NCI-H2196 treated with DMSO at 0.1 percent for 48 hours (cell line): ENCODE measurements at regions not wholly inside any gene's neighbourhood (a gene's known extent, or its start where the extent isn't known, plus 50 kb on each side); places are given as distances from the start of the nearest gene placed in this dataset.
"Not testable (repeated sequence)": the region's sequence is repeated elsewhere in the genome, so short reads cannot be mapped to it uniquely, and the experiment has no call there.

Experiments
- DNase-seq: peaks from one replicate; lab custom pipeline; 2025; ENCODE audit not compliant: unreplicated experiment; lab: John Stamatoyannopoulos, UW

DNA sequence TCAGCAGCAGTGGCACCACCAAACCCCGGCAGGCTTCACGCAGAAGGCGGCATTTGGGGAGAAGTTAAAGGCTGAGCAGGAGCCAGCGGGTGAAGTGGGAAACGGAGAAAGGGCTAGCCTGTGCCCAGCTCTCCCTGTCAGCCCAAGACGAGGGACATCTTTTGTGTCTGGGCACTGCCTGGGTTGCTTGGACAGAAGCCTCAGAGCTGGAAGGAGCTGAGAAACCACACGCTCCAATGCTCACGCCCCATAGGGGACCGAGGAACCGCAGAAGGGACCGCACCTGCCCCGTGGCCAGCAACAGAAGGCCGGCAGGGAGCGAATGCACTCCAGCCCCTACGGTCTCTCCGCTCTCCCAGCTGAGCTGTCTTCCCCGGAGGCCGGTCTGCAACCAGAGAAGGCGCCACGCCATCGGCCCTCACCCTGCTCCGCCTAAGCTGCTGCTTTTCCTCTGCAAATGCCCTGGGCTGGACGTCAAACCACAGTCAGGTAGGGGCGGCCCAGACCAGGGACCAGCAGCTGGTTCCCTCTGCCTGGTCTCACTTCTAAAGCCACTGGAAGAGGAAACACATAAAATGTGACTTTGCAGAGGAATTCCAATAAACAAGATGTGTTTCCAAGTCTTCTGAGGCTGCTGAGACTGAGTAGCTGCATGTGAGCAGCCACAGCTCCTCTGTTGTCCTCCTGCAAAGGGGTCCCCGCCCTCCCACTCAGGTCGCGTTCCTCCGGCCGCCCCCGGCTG lies 182.4 kb upstream of the ZNF469 start:
- DNase-seq: not testable (repeated sequence)

DNA sequence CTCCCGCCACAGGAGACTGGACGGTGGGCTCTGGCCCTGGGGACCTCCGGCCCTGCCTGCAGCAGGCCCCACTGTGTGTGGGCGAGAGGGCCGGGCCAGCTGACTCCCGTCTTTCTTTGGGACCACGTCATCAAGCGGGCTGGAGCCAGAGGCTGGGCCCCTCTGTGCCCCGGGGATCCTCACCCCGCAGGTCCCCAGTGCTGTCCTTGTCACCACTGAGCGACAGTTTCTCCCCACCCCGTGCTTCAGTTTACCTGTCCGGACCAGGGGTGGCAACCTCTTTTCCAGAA lies 181.9 kb upstream of the ZNF469 start:
- no peak for DNase-seq

DNA sequence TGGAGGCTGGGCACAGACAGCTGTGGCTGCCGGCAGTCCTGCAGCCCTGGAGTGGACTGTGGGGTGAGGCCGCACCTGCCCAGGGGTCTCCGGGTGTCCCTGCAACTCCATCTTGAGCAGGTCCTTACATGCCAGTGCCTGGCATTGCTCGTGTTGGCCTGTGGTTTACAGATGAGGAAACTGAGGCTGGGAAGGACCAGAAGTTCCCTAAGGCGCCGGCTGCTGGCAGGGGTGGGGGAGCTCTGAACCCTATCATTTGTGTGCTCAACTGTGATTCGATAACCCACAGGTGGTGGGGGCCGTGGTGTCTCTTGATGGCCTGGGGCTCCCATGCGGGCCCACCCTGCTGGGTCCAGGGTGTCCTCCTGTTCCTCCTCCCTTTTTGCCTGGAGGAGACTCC lies 181.1 kb upstream of the ZNF469 start:
- not testable (repeated sequence) for DNase-seq

DNA sequence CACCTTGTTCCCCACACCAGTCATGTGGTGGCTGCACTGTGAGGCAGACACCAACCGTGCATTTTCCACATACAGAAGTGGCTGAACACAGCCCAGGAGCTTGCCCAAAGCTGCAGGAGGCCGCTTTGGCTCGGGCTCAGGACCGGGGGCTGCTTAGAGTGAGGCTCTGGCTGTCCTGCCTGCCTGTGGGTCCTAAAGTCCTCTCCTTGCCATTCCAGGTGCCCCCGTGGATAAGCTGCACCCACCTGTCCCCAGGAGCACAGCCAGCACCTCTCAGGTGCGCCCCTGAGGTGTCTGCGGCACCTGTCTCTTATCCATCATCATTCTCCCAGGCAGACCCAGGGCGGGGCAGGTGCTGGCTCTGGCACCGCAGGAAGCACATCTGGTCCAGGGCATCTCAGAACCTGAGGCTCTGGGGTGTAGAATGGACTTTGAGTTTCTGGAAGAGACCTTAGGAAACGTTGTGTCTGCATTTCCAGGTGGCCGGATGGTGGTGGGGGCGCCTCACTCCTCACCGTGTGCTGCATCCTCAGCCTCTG lies 180.5 kb upstream of the ZNF469 start:
- no peak for DNase-seq

DNA sequence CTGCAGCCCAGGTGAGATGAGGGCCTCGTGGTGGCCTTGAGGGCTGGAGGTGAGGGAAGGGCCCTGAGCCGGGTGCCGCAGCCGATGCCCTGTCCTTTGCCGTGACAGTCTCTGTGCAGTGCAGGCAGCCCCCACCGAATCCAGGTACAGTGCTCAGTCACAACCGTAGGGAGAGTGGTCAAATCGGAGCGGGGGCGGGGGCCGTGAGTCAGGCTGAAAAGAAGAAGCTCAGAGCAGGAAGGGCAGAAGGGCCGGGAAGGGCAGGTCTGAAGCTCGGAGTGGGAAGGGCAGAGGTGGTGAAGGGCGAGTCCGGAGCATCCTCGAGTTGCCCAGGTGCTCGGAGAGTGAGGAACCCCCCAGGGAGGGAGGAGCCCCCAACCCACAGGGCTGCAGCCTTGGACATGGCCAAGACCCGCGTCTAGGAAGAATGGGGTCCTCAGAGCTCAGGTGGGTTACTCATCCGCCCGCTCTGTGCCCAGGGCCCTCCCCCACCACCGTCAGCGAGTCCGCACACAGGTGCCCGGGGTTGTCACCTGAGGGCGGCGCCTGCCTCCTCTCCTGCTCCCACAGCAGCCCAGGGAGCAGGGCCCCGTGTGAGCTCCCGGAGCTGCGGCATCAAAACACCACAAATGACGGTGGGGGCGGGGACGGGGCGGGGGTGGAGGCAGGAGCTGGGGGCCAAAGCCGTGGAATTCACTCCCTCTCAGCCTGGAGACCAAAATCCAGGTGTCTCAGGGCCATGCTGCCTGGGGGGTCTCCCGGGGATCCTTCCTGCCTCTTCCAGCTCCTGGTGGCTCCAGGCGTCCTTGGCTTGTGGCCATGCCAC lies 179.7 kb upstream of the ZNF469 start:
- DNase-seq: not testable (repeated sequence)

DNA sequence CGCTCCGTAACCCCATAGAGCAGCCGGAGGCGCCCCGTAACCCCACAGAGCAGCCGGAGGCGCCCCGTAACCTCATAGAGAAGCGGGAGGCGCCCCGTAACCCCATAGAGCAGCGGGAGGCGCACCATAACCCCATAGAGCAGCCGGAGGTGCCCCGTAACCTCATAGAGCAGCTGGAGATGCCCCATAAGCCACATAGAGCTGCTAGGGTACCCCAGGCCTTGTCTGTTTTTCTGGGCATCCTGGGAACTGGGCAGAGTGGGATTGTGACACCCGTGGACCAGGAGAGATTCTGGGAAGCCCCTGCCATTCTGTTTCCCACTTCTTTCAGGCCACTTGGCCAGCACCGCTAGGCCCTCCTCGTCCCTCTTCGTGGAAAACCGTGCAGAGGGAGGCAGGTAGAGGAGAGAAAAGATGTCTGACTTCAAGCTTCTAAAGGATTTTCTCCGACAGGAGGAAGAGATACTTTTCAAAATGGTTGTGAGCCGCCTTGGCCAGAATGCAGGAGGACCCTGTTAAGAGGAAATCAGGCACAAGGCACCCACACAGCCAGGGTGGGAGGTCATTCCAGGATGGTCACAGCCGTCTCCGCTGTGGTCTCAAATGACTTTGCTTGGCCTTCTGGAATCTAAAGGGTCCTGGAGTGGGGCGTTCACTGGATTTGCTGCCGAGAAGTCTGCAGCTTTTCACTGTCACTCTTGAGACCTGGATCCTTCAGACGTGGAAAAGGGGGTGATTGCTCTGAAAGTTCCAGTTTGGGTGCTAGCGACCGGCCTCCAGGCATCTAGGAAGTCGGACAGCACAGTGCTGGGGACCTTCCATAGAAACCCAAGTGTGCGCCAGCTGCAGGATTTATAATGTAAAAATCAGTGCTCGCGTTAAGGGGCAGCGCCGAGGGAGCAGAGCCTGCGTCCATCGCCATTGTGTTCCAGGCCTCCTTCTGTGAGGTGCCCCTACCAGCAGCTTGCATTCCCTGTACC lies 178.3 kb upstream of the ZNF469 start:
- not testable (repeated sequence) for DNase-seq

DNA sequence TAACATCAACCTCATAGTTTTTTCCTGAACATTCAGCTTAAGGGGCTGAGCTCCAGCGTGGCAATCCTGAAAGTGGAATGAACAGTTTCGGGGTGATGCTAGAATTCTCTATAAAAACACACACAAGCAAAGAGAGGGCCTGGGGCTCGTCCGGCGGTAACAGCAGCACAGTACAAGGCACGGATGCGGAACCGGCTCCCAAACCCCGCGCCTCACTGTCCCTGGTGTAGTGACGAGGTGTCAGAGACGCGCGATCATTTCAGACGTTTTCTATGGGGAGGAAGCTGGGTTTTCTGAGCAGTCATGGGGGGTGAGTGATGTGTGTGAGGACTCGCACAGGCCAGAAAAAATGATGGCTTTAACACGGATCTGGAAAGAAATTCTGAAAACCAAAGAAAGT lies 177.3 kb upstream of the ZNF469 start:
- DNase-seq: not testable (repeated sequence)

DNA sequence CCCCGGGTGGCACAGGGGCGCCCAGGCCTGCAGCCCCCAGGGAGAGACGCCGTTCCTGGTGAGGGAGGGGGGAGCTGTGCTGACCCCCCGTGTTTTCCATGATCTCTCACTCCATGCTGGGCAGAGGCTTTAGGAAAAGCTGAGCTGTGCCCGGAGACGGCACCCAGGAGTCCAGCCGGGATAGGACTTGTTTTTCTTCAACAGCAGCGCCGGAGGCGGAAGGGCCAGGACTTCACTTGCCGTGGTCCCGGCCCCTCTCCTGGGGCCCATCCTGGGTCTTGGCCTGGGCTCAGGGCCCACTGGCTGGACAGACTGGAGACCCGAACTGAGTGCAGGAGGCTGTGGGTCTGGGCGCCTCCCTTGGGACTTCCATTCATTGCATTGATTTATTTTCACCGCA lies 176.8 kb upstream of the ZNF469 start:
- not testable (repeated sequence) for DNase-seq

DNA sequence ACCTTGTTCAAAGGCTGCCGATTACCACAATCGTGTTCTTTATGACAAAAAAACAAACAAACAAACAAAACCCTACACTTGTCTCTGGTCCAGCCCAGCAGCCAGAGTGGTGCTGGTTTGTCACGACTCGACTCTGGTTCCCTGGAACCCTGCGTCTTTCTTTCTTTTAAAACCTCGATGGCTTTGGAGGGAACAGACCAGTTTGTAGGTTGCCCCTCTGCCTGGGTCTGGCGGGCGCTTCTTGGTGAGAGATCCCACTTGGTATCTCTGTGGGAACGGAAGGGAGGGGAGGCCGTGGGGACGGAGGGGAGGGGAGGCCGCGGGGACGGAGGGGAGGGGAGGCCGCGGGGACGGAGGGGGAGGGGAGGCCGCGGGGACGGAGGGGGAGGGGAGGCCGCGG lies 176.2 kb upstream of the ZNF469 start:
- not testable (repeated sequence) for DNase-seq

DNA sequence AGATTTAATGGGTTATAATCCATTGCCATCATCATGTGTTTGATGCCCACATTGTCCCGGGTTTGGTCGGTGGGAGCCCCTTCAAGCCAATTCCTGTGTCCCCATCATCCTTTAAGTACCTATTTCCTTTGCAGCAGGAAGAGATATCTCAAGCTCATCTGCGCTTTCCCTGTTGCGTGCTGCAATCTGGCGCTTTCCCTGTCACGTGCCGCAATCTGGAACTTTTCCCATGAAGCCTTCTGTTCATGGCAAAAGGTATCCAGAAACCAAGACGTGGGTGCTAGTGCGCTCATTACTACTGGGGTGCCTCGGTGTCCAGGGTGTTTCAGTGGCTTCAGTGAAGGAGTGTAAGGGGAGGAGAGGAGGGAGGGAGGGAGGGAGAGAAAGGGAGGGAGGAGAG lies 174.6 kb upstream of the ZNF469 start:
- no peak for DNase-seq

DNA sequence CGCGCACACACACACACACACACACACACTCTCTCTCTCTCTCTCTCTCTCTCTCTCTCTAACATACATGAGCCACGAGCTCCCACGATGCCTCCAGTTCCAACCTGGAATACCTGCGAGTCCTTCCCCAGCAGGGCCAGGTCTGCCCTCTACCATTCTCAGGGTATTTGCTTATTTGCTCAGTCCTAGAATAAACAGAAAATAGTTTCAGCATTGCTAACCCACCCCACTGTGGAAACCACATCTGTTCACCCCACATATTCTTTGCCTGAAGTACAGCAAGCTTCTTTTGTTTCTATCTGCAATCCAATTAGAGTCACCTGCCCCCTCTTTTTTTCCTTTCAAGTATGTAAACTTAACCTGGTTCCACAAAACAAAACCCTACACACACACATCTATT lies 174.0 kb upstream of the ZNF469 start:
- not testable (repeated sequence) for DNase-seq

DNA sequence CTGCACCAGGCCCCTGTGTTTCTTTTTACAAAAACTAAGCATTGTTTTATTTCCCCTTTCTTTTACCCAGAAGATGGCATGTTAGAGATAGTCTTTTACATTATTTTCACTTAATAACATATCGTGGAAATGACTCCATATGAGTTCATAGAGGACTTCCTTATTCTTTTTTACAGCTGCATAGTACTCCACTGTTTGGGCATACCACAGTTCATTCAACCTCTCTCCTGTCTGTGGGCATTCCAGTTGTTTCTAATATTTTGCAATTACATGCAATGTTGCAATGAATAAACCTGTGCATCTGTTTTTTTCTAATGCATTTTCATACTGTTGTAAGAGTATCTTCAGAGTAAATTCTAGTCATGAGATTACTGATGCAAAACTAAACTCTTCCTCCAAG lies 173.2 kb upstream of the ZNF469 start:
- DNase-seq: not testable (repeated sequence)

DNA sequence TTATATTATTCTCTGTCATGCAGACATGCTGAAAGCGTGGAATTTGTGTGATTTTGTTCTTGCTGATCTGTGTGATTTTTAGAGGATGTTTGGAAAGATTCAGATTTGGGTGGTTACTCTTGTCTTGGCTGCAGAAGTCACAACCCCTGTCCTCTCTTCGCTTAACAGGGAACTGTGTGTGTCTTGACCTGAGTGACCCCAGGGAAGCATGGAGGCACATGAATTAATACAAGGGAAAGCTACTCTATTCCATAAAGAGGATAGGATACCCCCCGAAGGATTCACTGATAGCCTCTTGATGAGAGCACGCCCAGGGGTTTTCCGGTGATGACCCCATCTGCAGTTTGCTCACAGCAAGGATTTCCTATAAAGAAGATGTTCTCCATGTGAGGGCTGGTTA lies 168.8 kb upstream of the ZNF469 start:
- not testable (repeated sequence) for DNase-seq

DNA sequence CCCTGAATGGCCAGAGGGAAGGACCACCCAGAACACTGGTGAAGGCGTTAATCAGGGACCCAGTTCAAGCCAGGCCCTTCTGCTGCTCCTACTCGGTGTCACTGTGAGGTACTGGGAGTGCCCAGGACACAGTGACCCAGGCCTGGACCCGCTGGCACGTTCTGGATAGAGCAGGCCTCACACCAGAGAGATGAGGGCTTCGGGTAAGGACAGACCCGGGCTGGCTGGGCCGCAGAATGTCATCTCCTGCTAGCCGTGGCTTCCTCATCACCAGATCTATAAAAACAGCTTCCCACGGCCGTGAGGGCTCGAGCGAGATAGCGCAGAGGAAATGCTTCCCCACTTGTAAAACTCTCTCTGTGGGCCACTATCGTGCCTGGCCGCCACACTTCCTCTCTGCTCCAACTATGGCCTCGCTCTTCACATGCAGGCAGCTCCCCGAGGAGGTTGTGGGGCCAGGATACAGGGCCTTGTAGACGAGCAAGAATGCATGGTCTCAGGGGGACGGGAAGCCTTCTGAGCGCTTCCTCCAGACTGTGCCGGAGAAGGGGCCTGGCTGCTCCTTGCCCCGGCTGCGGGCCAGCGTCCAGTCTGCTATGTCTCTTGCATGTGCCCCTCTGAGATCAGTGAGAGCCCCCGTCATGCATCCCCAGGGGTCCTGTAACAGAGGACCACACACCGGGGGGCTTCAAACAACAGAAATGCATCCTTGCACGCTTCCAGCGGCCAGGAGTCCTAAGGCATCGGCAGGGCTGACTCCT lies 161.6 kb upstream of the ZNF469 start:
- not testable (repeated sequence) for DNase-seq

DNA sequence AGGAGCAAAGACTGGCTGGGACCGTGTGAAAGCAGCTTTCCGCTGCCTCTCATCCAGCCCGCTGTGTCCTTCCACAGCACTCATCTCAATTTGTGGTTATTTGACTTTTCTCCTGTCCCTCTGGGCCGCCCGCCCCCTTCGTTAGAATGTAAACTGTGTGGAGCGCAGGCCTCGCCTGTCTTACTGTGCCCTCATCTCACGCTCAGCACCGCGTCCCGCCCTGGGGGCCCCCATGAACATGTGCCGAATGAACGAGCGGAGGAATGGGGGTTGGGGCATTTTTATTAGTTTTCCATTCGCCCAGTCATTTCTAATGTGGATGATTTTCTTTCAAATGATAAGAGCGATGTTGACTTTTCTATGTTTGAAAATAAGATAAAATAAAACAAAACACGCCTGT lies 159.1 kb upstream of the ZNF469 start:
- not testable (repeated sequence) for DNase-seq

DNA sequence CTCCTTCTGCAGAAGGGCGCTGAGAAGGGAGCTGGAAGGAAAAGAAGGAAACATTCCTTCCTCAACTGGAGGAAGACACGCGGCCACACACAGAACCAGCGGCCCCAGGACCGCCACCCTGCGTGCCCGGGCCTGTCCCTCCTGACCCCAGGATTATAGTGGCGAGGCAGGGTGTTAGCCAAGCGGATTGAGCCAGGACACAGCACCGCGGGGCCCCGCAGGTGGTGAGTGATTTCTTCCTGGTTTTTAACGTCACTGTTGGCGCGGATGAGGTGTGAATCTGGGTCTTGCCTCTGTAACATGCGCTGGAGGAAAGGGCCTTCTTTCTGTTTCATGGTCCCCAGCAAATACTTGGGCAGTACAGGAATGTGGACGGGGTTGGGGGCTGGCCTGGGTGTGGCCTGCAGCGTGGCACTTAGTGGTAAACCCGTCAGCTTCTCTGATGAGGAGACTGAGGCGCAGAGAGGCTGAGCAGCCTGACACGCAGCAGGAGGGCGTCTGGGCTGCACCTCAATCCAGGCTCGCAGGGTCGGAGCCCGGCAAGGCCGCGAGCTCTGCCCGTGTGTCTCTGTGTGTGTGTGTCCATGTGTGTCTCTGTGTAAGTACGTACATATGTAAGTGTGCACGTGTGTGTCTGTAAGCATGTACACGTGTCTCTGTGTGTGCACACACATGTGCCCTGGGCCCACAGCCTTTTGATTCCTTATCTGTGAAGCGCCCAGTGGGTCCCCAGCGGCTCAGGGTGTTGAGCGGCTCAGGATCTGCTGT lies 158.4 kb upstream of the ZNF469 start:
- DNase-seq: not testable (repeated sequence)

DNA sequence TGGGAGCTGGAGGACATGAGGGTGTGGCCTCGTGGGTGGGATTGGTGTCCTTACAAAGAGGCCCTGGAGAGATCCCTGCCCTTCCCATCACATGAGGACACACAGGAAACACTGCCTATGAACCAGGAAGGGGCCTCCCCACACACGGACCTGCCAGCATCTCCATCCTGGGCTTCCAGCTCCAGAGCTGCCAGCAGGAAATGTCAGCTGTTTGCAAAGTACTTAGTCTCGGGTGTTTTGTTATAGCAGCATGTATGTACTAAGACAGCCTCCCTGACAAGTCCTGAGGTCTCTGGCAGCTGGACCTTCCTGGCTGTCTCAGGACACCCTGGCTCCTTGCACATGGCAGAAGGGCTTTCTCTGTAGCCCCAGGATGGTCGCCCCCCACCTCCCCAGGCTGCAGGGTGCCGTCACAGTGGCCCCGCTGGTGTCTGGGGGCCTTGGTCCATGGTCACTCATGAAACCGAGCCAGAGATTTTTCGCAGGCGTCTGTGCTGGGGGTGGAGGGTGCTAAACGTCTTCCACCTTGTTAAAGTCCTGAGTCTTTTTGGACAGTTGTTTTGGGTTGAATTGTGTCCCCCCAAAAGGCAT lies 157.0 kb upstream of the ZNF469 start:
- not testable (repeated sequence) for DNase-seq

DNA sequence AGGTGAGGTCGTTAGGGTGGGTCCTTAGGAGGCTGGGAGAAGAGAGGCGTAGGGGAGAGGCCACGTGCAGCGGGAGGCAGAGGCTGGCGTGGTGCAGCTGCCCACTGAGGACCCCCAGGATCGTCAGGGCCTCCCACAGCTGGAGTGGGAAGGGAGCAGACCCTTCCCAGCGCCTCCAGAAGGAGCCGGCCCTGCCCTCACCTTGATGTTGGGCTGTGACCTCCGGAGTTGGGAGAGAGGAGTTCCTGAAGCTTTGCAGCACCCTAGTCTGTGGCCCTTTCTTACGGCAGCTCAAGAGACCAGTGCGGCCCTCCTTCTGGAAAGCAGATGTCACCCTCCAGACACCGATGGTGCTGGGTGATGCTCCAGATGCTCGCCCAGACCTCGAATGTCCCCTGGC lies 156.5 kb upstream of the ZNF469 start:
- not testable (repeated sequence) for DNase-seq
